HepG2 (cell line): ENCODE measurements at regions not wholly inside any gene's neighbourhood (a gene's known extent, or its start where the extent isn't known, plus 50 kb on each side); places are given as distances from the start of the nearest gene placed in this dataset.

ENCODE experiments used
- HHEX ChIP-seq: IDR thresholded peaks from 2 replicates; pipeline ENCODE4 v1.6.1; 2016; ENCODE audit warnings: control low read depth
- JARID2 ChIP-seq: sonication (generic); formaldehyde crosslinking; IDR thresholded peaks from 2 replicates; pipeline ENCODE4 v1.8.1; 2023; ENCODE audit warnings: missing genetic modification reagents, inconsistent platforms; ENCODE audit not compliant: insufficient replicate concordance
- SMC3 ChIP-seq: IDR thresholded peaks from 2 replicates; pipeline ENCODE4 v1.6.1; 2011; ENCODE audit warnings: low read length, improper control_type of control experiment
- TARDBP ChIP-seq: sonication (generic); formaldehyde crosslinking; IDR thresholded peaks from 2 replicates; pipeline ENCODE4 v1.8.0; 2022; ENCODE audit warnings: mild to moderate bottlenecking, missing genetic modification reagents
- TF ChIP-seq, protein P1 (sequence below): sonication (generic); formaldehyde crosslinking; IDR thresholded peaks from 2 replicates; pipeline ENCODE4 v1.5.1; 2020; ENCODE audit warnings: mild to moderate bottlenecking, missing genetic modification reagents, moderate library complexity
- TF ChIP-seq, protein P2 (sequence below): sonication (generic); formaldehyde crosslinking; IDR thresholded peaks from 2 replicates; pipeline ENCODE4 v1.5.0; 2020; ENCODE audit warnings: mild to moderate bottlenecking, missing genetic modification reagents, moderate library complexity

DNA sequence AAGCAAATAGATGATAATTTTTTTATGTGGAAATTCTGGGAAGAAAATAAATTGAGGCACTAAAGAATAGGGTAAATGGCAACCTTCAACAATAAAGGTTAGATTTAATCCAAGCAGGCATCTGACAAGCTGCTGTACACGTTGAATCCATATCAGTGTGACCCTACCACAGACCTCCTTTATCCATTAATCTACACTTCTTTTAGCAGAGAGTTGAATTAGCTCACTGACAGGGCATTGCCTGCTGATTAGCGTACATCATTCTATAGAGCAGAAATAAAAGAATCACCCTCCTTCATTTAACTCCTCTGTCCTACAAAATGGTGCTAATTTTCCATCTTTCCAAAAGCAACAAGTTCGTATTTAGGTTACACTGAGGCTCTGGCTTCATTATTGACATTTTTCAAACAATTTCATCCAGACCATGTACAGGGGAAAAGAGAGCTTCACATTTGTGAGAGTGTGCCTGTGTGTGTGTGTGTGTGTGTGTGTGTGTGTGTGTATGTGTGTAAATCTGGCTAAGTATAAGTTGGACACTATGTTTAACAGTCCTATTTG, 356.0 kb downstream of the TFEC start:
- TF ChIP-seq, protein P1, sequence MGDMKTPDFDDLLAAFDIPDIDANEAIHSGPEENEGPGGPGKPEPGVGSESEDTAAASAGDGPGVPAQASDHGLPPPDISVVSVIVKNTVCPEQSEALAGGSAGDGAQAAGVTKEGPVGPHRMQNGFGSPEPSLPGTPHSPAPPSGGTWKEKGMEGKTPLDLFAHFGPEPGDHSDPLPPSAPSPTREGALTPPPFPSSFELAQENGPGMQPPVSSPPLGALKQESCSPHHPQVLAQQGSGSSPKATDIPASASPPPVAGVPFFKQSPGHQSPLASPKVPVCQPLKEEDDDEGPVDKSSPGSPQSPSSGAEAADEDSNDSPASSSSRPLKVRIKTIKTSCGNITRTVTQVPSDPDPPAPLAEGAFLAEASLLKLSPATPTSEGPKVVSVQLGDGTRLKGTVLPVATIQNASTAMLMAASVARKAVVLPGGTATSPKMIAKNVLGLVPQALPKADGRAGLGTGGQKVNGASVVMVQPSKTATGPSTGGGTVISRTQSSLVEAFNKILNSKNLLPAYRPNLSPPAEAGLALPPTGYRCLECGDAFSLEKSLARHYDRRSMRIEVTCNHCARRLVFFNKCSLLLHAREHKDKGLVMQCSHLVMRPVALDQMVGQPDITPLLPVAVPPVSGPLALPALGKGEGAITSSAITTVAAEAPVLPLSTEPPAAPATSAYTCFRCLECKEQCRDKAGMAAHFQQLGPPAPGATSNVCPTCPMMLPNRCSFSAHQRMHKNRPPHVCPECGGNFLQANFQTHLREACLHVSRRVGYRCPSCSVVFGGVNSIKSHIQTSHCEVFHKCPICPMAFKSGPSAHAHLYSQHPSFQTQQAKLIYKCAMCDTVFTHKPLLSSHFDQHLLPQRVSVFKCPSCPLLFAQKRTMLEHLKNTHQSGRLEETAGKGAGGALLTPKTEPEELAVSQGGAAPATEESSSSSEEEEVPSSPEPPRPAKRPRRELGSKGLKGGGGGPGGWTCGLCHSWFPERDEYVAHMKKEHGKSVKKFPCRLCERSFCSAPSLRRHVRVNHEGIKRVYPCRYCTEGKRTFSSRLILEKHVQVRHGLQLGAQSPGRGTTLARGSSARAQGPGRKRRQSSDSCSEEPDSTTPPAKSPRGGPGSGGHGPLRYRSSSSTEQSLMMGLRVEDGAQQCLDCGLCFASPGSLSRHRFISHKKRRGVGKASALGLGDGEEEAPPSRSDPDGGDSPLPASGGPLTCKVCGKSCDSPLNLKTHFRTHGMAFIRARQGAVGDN, result no peak
- TF ChIP-seq JARID2 (CRISPR knock-in tag) (no peak), SMC3 (no peak), TARDBP (CRISPR knock-in tag) (no peak), HHEX (no peak)
- TF ChIP-seq, protein P2, sequence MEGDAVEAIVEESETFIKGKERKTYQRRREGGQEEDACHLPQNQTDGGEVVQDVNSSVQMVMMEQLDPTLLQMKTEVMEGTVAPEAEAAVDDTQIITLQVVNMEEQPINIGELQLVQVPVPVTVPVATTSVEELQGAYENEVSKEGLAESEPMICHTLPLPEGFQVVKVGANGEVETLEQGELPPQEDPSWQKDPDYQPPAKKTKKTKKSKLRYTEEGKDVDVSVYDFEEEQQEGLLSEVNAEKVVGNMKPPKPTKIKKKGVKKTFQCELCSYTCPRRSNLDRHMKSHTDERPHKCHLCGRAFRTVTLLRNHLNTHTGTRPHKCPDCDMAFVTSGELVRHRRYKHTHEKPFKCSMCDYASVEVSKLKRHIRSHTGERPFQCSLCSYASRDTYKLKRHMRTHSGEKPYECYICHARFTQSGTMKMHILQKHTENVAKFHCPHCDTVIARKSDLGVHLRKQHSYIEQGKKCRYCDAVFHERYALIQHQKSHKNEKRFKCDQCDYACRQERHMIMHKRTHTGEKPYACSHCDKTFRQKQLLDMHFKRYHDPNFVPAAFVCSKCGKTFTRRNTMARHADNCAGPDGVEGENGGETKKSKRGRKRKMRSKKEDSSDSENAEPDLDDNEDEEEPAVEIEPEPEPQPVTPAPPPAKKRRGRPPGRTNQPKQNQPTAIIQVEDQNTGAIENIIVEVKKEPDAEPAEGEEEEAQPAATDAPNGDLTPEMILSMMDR, result no peak
